K562 (cell line): ENCODE measurements at regions not wholly inside any gene's neighbourhood (a gene's known extent, or its start where the extent isn't known, plus 50 kb on each side); places are given as distances from the start of the nearest gene placed in this dataset.

Experiments
- MGA ChIP-seq: fragments of 450-650 bp; IDR thresholded peaks from 2 replicates; pipeline ENCODE4 v1.6.1; 2016; ENCODE audit warnings: mild to moderate bottlenecking, moderate library complexity
- MYC ChIP-seq, 2 experiments: fragments of 250-450 bp in 1 of 2; sonication (Bioruptor Pico) in 1 of 2; IDR thresholded peaks; 2 replicates each; pipeline versions ENCODE4 v1.5.1 to v1.6.1; 2012 to 2021; ENCODE audit warnings: low read depth in 2 of 2, borderline replicate concordance in 1 of 2, improper control_type of control experiment in 1 of 2, low read length in 1 of 2, mild to moderate bottlenecking in 1 of 2, moderate library complexity in 1 of 2
- ZBTB49 ChIP-seq: sonication (generic); formaldehyde crosslinking; IDR thresholded peaks from 2 replicates; pipeline ENCODE4 v1.8.0; 2022; ENCODE audit warnings: missing genetic modification reagents, mild to moderate bottlenecking, borderline replicate concordance
- TF ChIP-seq, protein P1 (sequence below), 2 experiments: fragments of 450-650 bp; IDR thresholded peaks; 2 replicates each; pipeline ENCODE4 v1.6.1; 2016; ENCODE audit warnings: mild to moderate bottlenecking in 2 of 2, borderline replicate concordance in 1 of 2, low read depth in 1 of 2, moderate library complexity in 1 of 2

DNA sequence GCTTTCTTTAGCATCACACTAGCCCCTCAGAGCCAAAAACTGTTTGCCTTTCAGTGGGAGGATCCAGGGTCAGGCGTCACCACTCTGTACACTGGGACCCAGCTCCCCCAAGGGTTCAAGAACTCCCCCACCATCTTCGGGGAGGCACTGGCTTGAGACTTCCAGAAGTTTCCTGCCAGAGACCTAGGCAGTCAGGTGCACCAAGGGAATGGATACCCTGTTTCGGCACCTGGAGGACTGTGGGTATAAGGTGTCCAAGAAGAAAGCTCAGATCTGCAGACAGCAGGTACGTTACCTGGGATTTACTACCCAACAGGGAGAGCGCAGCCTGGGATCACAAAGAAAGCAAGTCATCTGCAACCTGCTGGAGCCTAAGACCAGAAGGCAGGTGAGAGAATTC lies 603.0 kb downstream of the UQCRFS1 start (continued):
- TF ChIP-seq, protein P1, sequence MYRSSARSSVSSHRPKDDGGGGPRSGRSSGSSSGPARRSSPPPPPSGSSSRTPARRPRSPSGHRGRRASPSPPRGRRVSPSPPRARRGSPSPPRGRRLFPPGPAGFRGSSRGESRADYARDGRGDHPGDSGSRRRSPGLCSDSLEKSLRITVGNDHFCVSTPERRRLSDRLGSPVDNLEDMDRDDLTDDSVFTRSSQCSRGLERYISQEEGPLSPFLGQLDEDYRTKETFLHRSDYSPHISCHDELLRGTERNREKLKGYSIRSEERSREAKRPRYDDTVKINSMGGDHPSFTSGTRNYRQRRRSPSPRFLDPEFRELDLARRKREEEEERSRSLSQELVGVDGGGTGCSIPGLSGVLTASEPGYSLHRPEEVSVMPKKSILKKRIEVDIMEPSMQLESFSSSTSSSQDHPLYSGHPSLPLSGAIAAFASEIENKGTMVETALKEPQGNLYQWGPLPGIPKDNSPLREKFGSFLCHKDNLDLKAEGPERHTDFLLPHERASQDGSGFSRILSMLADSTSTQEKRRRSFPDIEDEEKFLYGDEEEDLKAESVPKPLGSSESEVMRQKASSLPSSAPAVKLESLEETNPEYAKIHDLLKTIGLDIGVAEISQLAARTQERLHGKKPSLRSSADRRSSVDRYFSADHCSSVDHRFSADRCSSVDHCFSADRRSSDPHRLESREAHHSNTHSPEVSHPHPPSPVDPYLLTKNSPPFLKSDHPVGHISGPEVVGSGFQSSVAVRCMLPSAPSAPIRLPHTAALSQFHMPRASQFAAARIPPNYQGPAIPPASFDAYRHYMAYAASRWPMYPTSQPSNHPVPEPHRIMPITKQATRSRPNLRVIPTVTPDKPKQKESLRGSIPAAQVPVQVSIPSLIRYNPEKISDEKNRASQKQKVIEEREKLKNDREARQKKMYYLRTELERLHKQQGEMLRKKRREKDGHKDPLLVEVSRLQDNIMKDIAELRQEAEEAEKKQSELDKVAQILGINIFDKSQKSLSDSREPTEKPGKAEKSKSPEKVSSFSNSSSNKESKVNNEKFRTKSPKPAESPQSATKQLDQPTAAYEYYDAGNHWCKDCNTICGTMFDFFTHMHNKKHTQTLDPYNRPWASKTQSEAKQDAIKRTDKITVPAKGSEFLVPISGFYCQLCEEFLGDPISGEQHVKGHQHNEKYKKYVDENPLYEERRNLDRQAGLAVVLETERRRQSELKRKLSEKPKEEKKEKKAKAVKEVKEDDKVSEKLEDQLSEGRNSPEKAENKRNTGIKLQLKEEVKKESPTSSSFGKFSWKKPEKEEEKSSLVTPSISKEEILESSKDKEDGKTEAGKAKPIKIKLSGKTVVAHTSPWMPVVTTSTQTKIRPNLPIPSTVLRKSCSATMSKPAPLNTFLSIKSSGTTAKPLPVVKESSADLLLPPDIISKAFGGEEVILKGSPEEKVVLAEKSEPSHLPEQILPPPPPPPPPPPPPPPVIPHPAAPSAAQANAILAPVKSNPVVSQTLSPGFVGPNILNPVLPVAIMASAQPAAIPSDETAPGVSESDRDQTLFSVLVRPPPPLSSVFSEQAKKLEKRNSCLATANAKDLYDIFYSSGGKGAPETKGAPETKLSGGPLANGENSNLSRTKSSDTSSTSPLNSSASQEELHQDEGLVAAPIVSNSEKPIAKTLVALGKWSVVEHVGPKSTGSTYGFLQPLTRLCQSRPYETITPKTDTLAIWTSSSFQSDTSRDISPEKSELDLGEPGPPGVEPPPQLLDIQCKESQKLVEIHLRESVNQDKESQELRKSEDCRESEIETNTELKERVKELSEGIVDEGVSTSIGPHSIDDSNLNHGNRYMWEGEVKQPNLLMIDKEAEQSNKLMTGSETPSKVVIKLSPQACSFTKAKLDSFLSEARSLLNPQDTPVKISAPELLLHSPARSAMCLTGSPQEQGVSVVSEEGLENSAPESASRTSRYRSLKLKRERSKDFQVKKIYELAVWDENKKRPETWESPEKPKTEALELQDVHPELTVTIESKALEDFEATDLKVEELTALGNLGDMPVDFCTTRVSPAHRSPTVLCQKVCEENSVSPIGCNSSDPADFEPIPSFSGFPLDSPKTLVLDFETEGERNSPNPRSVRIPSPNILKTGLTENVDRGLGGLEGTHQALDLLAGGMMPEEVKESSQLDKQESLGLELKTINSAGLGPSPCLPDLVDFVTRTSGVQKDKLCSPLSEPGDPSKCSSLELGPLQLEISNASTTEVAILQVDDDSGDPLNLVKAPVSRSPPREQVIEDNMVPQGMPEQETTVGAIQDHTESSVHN (IDR thresholded peaks at IDR 0.05; ENCODE audit: borderline replicate concordance in 1 of 2, low read depth in 1 of 2), result no peak
- TF ChIP-seq ZBTB49 (CRISPR knock-in tag) (no peak), MYC (IDR thresholded peaks at IDR 0.05; ENCODE audit: low read depth, low read length) (no peak), MYC (CRISPR knock-in tag; IDR thresholded peaks at IDR 0.05; ENCODE audit: borderline replicate concordance, low read depth) (no peak), MGA (no peak)
